DMS153 (cell line): ENCODE measurements at regions not wholly inside any gene's neighbourhood (a gene's known extent, or its start where the extent isn't known, plus 50 kb on each side); places are given as distances from the start of the nearest gene placed in this dataset.

Source experiments
- DNase-seq: peaks from one replicate; lab custom pipeline; 2025; lab: John Stamatoyannopoulos, UW

- DNase-seq = no peak
These were observed 228.8 kb downstream of the FBXO15 start for GRCh38 chr18:73918816-73919215.

GRCh38 chr18:73917046-73917445 lies 230.6 kb downstream of the FBXO15 start:
- no peak for DNase-seq

GRCh38 chr18:73913505-73913904 lies 234.1 kb downstream of the FBXO15 start:
- DNase-seq = no peak

- DNase-seq = no peak
These were observed 239.3 kb downstream of the FBXO15 start for GRCh38 chr18:73908323-73908722.

- no peak for DNase-seq
These were observed 246.1 kb downstream of the FBXO15 start for GRCh38 chr18:73901566-73901965.

- no peak for DNase-seq
These were observed 246.5 kb downstream of the FBXO15 start for GRCh38 chr18:73901151-73901550.

GRCh38 chr18:73900106-73900835 lies 247.4 kb downstream of the FBXO15 start:
- no peak for DNase-seq

- DNase-seq = no peak
These were observed 250.1 kb downstream of the FBXO15 start for GRCh38 chr18:73897517-73897916.

GRCh38 chr18:73896685-73897084 lies 250.9 kb downstream of the FBXO15 start:
- DNase-seq = no peak

GRCh38 chr18:73895701-73896100 lies 251.9 kb downstream of the FBXO15 start:
- DNase-seq = peak; percentile 84

GRCh38 chr18:73893880-73894279 lies 253.8 kb downstream of the FBXO15 start:
- DNase-seq = no peak

- DNase-seq = no peak
These were observed 255.8 kb downstream of the FBXO15 start for GRCh38 chr18:73891572-73892421.

GRCh38 chr18:73888565-73888964 lies 259.1 kb downstream of the FBXO15 start:
- no peak for DNase-seq

- DNase-seq = no peak
These were observed 259.8 kb downstream of the FBXO15 start for GRCh38 chr18:73887801-73888200.

- no peak for DNase-seq
These were observed 262.8 kb downstream of the FBXO15 start for GRCh38 chr18:73884868-73885267.

GRCh38 chr18:73881396-73881917 lies 266.2 kb downstream of the FBXO15 start:
- DNase-seq = no peak

- DNase-seq = no peak
These were observed 267.2 kb downstream of the FBXO15 start for GRCh38 chr18:73880387-73880786.

- no peak for DNase-seq
These were observed 267.9 kb downstream of the FBXO15 start for GRCh38 chr18:73879766-73880165.

- no peak for DNase-seq
These were observed 268.3 kb downstream of the FBXO15 start for GRCh38 chr18:73879328-73879727.

GRCh38 chr18:73869182-73869581 lies 278.5 kb downstream of the FBXO15 start:
- no peak for DNase-seq

GRCh38 chr18:73861771-73862170 lies 285.9 kb downstream of the FBXO15 start:
- DNase-seq = no peak

GRCh38 chr18:73859837-73860397 lies 287.7 kb downstream of the FBXO15 start:
- no peak for DNase-seq
